Neural cell (in vitro differentiated cells): ENCODE measurements at regions not wholly inside any gene's neighbourhood (a gene's known extent, or its start where the extent isn't known, plus 50 kb on each side); places are given as distances from the start of the nearest gene placed in this dataset.
"Not testable (repeated sequence)": the region's sequence is repeated elsewhere in the genome, so short reads cannot be mapped to it uniquely, and the experiment has no call there.

Experiments
- H2AFZ ChIP-seq: fragments of 200-600, 300-800 bp; sonication (generic), shearing (Covaris generic); 2 replicates; pipeline ENCODE4 v1.6.0; 2014; ENCODE audit warnings: low read depth, mild to moderate bottlenecking, antibody characterized with exemption, low read length, moderate library complexity
- H3F3A ChIP-seq: fragments of 200-600 bp; shearing (Covaris generic); 2 replicates; pipeline ENCODE4 v1.6.1; 2016; ENCODE audit warnings: mild to moderate bottlenecking, moderate library complexity, mixed read lengths, antibody characterized with exemption, low read length; ENCODE audit not compliant: insufficient read depth, poor library complexity, severe bottlenecking
- H3K27ac ChIP-seq: fragments of 200-600, 300-800 bp; sonication (generic), shearing (Covaris generic); 2 replicates; pipeline ENCODE4 v1.5.1; 2014; ENCODE audit warnings: mild to moderate bottlenecking, low read length, moderate library complexity
- H3K27me3 ChIP-seq: fragments of 300-800, 200-600 bp; sonication (generic), shearing (Covaris generic); 2 replicates; pipeline ENCODE4 v1.6.0; 2014; ENCODE audit warnings: mild to moderate bottlenecking, low read depth, low read length, moderate library complexity; ENCODE audit not compliant: insufficient read depth
- H3K36me3 ChIP-seq: fragments of 300-800, 200-600 bp; sonication (generic), shearing (Covaris generic); 2 replicates; pipeline ENCODE4 v1.5.1; 2014; ENCODE audit warnings: mild to moderate bottlenecking, antibody characterized with exemption, low read length, moderate library complexity; ENCODE audit not compliant: insufficient read depth
- H3K4me2 ChIP-seq: fragments of 300-800, 200-600 bp; sonication (generic), shearing (Covaris generic); 2 replicates; pipeline ENCODE4 v1.6.0; 2014; ENCODE audit warnings: mild to moderate bottlenecking, low read length
- H3K4me3 ChIP-seq: fragments of 300-800, 200-600 bp; sonication (generic), shearing (Covaris generic); 2 replicates; pipeline ENCODE4 v1.5.1; 2014; ENCODE audit warnings: mild to moderate bottlenecking, low read length, moderate library complexity
- H3K79me2 ChIP-seq: fragments of 200-600 bp; shearing (Covaris generic); replicated peaks from 2 replicates; pipeline ENCODE4 v1.6.0; 2014; ENCODE audit warnings: mild to moderate bottlenecking, low read length, moderate library complexity; ENCODE audit not compliant: insufficient read depth
- H3K9ac ChIP-seq: fragments of 300-800, 200-600 bp; sonication (generic), shearing (Covaris generic); 2 replicates; pipeline ENCODE4 v1.6.1; 2016; ENCODE audit warnings: mild to moderate bottlenecking, low read length, mixed read lengths
- H3K9me2 ChIP-seq: fragments of 200-600 bp; shearing (Covaris generic); 2 replicates; pipeline ENCODE4 v1.6.1; 2016; ENCODE audit warnings: mild to moderate bottlenecking, low read length, mixed read lengths; ENCODE audit not compliant: insufficient read depth
- H3K9me3 ChIP-seq: fragments of 200-600, 300-800 bp; sonication (generic), shearing (Covaris generic); 2 replicates; pipeline ENCODE4 v1.6.1; 2016; ENCODE audit warnings: mild to moderate bottlenecking, mixed run types, low read length, moderate library complexity, mixed read lengths
- H4K20me1 ChIP-seq: fragments of 200-600 bp; shearing (Covaris generic); 2 replicates; pipeline ENCODE4 v1.6.1; 2016; ENCODE audit warnings: mild to moderate bottlenecking, mixed run types; ENCODE audit not compliant: insufficient read depth
- EP300 ChIP-seq: fragments of 450-650 bp; conservative IDR thresholded peaks from 2 replicates; pipeline ENCODE4 v1.6.1; 2014; ENCODE audit warnings: antibody characterized with exemption, mild to moderate bottlenecking, moderate library complexity; ENCODE audit not compliant: poor library complexity, severe bottlenecking
- EZH2 ChIP-seq: fragments of 200-600, 300-800 bp; shearing (Covaris generic), sonication (generic); IDR thresholded peaks from 2 replicates; pipeline ENCODE4 v1.6.1; 2014; ENCODE audit warnings: antibody characterized with exemption, low read length, borderline replicate concordance, mild to moderate bottlenecking; ENCODE audit not compliant: insufficient read depth, poor library complexity, severe bottlenecking
- MXI1 ChIP-seq: fragments of 450-650 bp; conservative IDR thresholded peaks from 2 replicates; pipeline ENCODE4 v1.6.1; 2014; ENCODE audit warnings: antibody characterized with exemption, mild to moderate bottlenecking; ENCODE audit not compliant: poor library complexity, severe bottlenecking
- POLR2AphosphoS5 ChIP-seq: IDR thresholded peaks from 2 replicates; pipeline ENCODE4 v1.6.1; 2012
- RAD21 ChIP-seq: fragments of 450-650 bp; conservative IDR thresholded peaks from 2 replicates; pipeline ENCODE4 v1.6.1; 2014; ENCODE audit warnings: antibody characterized with exemption, mild to moderate bottlenecking, moderate library complexity
- SMC3 ChIP-seq: fragments of 450-650 bp; conservative IDR thresholded peaks from 2 replicates; pipeline ENCODE4 v1.6.1; 2014; ENCODE audit warnings: antibody characterized with exemption, mild to moderate bottlenecking, moderate library complexity; ENCODE audit not compliant: poor library complexity
- TAF1 ChIP-seq: IDR thresholded peaks from 2 replicates; pipeline ENCODE4 v1.6.1; 2012; ENCODE audit warnings: low read depth
- TF ChIP-seq, protein P1 (sequence below): fragments of 450-650 bp; IDR thresholded peaks from 2 replicates; pipeline ENCODE4 v1.5.1; 2014; ENCODE audit warnings: antibody characterized with exemption, mild to moderate bottlenecking, moderate library complexity; ENCODE audit not compliant: poor library complexity, severe bottlenecking
- TF ChIP-seq, protein P2 (sequence below): IDR thresholded peaks from 2 replicates; pipeline ENCODE4 v1.6.1; 2012; ENCODE audit warnings: borderline replicate concordance

DNA sequence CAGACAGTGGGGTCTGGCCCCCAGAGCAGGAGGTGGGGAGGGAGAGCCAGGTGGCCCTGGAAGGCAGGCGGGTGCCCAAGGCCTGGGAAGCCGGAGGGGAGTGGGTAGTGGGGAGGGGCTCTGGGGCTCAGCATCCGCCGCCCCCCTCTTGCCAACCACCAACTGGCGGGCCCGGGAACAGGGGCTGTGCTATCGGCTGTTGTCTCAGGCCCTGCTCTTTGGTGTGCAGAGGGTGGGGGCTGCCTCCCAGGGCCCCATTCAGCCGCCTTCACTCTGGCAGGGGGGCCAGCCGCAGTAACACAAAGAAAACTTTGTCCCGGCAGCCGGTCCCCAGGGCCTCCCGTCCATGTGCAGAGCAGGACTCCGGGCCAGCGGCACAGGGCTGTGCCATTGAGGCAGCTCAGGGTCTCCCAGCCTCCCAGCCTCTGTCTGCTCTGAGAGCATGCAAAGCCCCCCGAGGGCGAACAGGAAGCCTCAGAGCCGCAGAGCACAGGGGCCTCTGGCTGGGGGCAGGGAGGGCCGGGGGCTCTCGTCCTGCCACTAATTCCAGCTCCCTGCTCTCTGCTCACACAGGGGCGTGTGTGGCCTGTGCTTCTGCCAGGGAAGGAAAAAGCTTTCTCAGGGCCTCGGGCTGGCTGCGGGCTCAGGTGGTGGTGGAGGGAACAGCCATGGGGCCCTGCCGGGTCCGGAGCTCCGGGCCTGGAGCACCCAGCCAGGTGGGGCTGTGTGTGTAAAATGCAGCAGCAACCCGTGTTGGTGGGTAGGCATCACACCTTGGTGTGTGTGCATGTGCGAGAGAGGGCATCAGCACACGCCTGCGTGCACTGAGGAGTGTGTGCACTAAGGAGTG lies 54.2 kb upstream of the NOTCH1 start:
- Histone ChIP-seq H3K27ac (no peak overlapping the region), H3K79me2 (no peaks in the 10 kb centered on the region), H3K9me3 (no peaks in the 10 kb centered on the region), H3K9me2 (no peaks in the 10 kb centered on the region), H2AFZ (no peak overlapping the region), H4K20me1 (no peaks in the 10 kb centered on the region), H3K4me2 (no peak overlapping the region), H3K4me3 (no peak overlapping the region), H3K27me3 (no peaks in the 10 kb centered on the region), H3K36me3 (no peaks in the 10 kb centered on the region), H3K9ac (no peak overlapping the region), H3F3A (no peaks in the 10 kb centered on the region)
- no peak for TF ChIP-seq EZH2
- no peak for TF ChIP-seq TAF1
- no peak for TF ChIP-seq RAD21
- TF ChIP-seq, protein P1, sequence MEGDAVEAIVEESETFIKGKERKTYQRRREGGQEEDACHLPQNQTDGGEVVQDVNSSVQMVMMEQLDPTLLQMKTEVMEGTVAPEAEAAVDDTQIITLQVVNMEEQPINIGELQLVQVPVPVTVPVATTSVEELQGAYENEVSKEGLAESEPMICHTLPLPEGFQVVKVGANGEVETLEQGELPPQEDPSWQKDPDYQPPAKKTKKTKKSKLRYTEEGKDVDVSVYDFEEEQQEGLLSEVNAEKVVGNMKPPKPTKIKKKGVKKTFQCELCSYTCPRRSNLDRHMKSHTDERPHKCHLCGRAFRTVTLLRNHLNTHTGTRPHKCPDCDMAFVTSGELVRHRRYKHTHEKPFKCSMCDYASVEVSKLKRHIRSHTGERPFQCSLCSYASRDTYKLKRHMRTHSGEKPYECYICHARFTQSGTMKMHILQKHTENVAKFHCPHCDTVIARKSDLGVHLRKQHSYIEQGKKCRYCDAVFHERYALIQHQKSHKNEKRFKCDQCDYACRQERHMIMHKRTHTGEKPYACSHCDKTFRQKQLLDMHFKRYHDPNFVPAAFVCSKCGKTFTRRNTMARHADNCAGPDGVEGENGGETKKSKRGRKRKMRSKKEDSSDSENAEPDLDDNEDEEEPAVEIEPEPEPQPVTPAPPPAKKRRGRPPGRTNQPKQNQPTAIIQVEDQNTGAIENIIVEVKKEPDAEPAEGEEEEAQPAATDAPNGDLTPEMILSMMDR = no peak
- TF ChIP-seq MXI1 = no peak
- TF ChIP-seq POLR2AphosphoS5 = no peak
- TF ChIP-seq, protein P2, sequence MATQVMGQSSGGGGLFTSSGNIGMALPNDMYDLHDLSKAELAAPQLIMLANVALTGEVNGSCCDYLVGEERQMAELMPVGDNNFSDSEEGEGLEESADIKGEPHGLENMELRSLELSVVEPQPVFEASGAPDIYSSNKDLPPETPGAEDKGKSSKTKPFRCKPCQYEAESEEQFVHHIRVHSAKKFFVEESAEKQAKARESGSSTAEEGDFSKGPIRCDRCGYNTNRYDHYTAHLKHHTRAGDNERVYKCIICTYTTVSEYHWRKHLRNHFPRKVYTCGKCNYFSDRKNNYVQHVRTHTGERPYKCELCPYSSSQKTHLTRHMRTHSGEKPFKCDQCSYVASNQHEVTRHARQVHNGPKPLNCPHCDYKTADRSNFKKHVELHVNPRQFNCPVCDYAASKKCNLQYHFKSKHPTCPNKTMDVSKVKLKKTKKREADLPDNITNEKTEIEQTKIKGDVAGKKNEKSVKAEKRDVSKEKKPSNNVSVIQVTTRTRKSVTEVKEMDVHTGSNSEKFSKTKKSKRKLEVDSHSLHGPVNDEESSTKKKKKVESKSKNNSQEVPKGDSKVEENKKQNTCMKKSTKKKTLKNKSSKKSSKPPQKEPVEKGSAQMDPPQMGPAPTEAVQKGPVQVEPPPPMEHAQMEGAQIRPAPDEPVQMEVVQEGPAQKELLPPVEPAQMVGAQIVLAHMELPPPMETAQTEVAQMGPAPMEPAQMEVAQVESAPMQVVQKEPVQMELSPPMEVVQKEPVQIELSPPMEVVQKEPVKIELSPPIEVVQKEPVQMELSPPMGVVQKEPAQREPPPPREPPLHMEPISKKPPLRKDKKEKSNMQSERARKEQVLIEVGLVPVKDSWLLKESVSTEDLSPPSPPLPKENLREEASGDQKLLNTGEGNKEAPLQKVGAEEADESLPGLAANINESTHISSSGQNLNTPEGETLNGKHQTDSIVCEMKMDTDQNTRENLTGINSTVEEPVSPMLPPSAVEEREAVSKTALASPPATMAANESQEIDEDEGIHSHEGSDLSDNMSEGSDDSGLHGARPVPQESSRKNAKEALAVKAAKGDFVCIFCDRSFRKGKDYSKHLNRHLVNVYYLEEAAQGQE = no peak
- no peak for TF ChIP-seq SMC3
- no peak for TF ChIP-seq EP300

DNA sequence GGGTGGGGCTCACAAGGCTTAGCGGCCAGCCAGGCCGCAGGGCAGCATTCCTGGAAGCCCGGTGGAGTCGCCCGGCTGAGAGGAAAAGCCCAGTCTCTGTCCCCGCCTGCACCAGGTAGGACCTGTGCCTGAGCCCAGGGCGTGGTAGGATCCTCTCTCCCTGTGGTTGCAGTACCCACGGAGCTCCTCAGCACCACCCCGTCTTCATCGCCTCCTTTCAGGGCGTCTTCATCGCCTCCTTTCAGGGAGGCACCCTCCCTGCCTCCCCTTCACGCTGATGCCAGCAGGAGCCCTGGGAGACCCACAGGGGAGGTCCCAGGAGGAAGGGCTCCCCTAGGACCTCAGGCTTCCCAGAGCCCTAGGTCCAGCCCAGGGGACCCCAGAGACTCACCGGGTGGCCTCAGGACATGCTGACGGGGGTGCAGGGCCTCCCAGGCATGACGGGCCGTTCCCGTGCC lies 53.3 kb upstream of the NOTCH1 start:
- Histone ChIP-seq H3F3A (no peaks in the 10 kb centered on the region), H3K9ac (no peak overlapping the region), H3K9me2 (no peaks in the 10 kb centered on the region), H3K27ac (no peak overlapping the region), H4K20me1 (no peaks in the 10 kb centered on the region), H3K4me2 (no peak overlapping the region), H3K36me3 (no peaks in the 10 kb centered on the region), H3K4me3 (no peak overlapping the region), H3K79me2 (no peaks in the 10 kb centered on the region), H2AFZ (no peak overlapping the region), H3K9me3 (no peaks in the 10 kb centered on the region), H3K27me3 (no peaks in the 10 kb centered on the region)
- no peak for TF ChIP-seq EP300
- TF ChIP-seq, protein P1 = no peak
- no peak for TF ChIP-seq MXI1
- TF ChIP-seq, protein P2 = no peak
- no peak for TF ChIP-seq POLR2AphosphoS5

DNA sequence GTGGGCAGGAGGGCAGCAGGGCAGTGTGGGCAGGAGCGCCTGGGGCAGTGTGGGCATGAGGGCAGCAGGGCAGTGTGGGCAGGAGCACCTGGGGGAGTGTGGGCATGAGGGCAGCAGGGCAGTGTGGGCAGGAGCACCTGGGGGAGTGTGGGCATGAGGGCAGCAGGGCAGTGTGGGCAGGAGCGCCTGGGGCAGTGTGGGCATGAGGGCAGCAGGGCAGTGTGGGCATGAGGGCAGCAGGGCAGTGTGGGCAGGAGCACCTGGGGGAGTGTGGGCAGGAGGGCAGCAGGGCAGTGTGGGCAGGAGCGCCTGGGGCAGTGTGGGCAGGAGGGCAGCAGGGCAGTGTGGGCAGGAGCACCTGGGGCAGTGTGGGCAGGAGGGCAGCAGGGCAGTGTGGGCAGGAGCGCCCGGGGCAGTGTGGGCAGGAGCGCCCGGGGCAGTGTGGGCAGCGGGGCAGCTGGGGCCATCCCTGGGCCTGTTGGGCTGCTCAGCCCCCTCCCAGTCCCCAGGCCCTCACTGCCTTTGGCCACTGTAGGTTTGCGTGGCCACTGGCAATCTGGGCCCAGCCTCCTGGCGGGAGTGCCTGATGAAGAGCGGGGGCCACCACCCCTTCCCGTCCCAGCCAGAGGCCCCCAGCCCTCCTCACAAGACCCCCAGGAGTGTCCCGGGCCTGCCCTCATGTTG lies 52.7 kb upstream of the NOTCH1 start:
- not testable (repeated sequence) for H3K27ac ChIP-seq

More for the DNA sequence above, 52.7 kb upstream of the NOTCH1 start:
- not testable (repeated sequence) for H3K79me2 ChIP-seq, H2AFZ ChIP-seq, H3K27me3 ChIP-seq, H3F3A ChIP-seq, H3K9ac ChIP-seq, H3K4me2 ChIP-seq, H3K9me2 ChIP-seq, H4K20me1 ChIP-seq, H3K9me3 ChIP-seq, H3K36me3 ChIP-seq, H3K4me3 ChIP-seq
